ENCODE measurements at regions not wholly inside any gene's neighbourhood (a gene's known extent, or its start where the extent isn't known, plus 50 kb on each side); places are given as distances from the start of the nearest gene placed in this dataset.

DNA sequence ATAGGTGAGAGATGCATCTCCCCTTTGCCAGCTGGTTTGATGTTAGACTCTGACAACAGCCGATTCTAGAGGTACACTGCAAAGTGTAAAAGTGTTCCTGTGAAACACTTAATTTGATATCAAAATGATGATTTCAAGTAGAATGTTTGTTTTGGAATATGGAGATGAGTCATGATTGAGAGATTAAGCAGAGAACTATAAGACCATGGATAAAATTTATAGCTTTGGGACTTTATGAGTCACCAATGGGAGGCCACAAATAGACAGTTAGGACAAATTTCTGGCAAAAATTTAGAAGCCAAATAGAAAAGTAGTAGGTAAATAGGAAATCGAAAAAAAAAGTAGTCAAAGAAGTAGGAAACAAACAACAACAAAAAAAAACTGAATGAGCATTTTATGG is 672.5 kb downstream of the NSUN3 start:
- ChIA-PET CTCF (no interaction called here), POLR2A (no interaction called here)
- Histone ChIP-seq H3K9me3 (ENCODE audit: control insufficient read depth, insufficient read depth, low read depth, low read length) (no peaks in the 10 kb centered on the region), H3K4me3 (ENCODE audit: low read depth, low read length) (no peak overlapping the region), H3K4me1 (ENCODE audit: control insufficient read depth, insufficient read depth, low read length) (no peaks in the 10 kb centered on the region), H3K27ac (ENCODE audit: extremely low read depth, low read depth, low read length) (no peak overlapping the region), H3K36me3 (ENCODE audit: control insufficient read depth in 2 of 2, insufficient read depth in 1 of 2, low read length in 2 of 2) (no peaks in the 10 kb centered on the region)
- TF ChIP-seq, protein P1, sequence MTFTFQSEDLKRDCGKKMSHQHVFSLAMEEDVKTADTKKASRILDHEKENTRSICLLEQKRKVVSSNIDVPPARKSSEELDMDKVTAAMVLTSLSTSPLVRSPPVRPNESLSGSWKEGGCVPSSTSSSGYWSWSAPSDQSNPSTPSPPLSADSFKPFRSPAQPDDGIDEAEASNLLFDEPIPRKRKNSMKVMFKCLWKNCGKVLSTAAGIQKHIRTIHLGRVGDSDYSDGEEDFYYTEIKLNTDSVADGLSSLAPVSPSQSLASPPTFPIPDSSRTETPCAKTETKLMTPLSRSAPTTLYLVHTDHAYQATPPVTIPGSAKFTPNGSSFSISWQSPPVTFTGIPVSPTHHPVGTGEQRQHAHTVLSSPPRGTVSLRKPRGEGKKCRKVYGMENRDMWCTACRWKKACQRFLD (tag by site-specific recombination; IDR thresholded peaks at IDR 0.05), result no peak
- TF ChIP-seq SP3 (tag by site-specific recombination; IDR thresholded peaks at IDR 0.05) (no peak), HOXC10 (CRISPR knock-in tag; IDR thresholded peaks at IDR 0.05) (no peak), ZNF121 (tag by site-specific recombination; IDR thresholded peaks at IDR 0.05) (no peak), ZFP41 (tag by site-specific recombination; IDR thresholded peaks at IDR 0.05; ENCODE audit: borderline replicate concordance) (no peak), ZNF621 (tag by site-specific recombination; IDR thresholded peaks at IDR 0.05) (no peak), ZNF366 (tag by site-specific recombination; conservative IDR thresholded peaks at IDR 0.05) (no peak), ZNF214 (tag by site-specific recombination; IDR thresholded peaks at IDR 0.05; ENCODE audit: borderline replicate concordance) (no peak), ZBTB1 (tag by site-specific recombination; IDR thresholded peaks at IDR 0.05) (no peak)
- TF ChIP-seq, protein P2, sequence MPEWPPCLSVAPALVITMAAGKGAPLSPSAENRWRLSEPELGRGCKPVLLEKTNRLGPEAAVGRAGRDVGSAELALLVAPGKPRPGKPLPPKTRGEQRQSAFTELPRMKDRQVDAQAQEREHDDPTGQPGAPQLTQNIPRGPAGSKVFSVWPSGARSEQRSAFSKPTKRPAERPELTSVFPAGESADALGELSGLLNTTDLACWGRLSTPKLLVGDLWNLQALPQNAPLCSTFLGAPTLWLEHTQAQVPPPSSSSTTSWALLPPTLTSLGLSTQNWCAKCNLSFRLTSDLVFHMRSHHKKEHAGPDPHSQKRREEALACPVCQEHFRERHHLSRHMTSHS (tag by site-specific recombination; IDR thresholded peaks at IDR 0.05), result no peak
- TF ChIP-seq, protein P3, sequence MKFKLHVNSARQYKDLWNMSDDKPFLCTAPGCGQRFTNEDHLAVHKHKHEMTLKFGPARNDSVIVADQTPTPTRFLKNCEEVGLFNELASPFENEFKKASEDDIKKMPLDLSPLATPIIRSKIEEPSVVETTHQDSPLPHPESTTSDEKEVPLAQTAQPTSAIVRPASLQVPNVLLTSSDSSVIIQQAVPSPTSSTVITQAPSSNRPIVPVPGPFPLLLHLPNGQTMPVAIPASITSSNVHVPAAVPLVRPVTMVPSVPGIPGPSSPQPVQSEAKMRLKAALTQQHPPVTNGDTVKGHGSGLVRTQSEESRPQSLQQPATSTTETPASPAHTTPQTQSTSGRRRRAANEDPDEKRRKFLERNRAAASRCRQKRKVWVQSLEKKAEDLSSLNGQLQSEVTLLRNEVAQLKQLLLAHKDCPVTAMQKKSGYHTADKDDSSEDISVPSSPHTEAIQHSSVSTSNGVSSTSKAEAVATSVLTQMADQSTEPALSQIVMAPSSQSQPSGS (tag by site-specific recombination; IDR thresholded peaks at IDR 0.05; ENCODE audit: low read depth), result no peak

DNA sequence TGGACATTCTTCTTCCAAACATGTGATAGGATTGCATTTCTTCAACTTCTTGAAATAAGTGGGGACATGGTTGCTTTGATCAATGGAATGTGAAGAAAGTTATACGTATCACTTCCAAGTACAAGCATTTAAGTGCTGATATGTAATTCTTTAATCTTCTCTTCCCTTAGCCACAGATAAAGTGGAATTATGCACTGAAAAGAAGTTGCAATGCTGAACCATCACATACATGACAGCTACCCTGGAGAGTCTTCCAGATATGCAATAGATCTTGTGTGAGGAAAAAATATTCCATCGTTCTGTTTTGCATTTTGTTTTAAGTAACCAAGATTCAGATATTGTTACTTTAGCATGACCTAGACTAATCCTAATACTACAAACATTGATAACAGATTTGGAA is 674.3 kb downstream of the NSUN3 start:
- TF ChIP-seq ZFP37 (tag by site-specific recombination; IDR thresholded peaks at IDR 0.05) (no peak), ZNF610 (tag by site-specific recombination; IDR thresholded peaks at IDR 0.05; ENCODE audit: borderline replicate concordance) (no peak), ZNF670 (tag by site-specific recombination; IDR thresholded peaks at IDR 0.05; ENCODE audit: low read depth) (no peak), ZNF529 (tag by site-specific recombination; IDR thresholded peaks at IDR 0.05; ENCODE audit: insufficient replicate concordance) (no peak), ZNF157 (tag by site-specific recombination; IDR thresholded peaks at IDR 0.05) (no peak), ZNF785 (tag by site-specific recombination; IDR thresholded peaks at IDR 0.05) (no peak), GLIS1 (tag by site-specific recombination; IDR thresholded peaks at IDR 0.05) (no peak)
- TF ChIP-seq, protein P4, sequence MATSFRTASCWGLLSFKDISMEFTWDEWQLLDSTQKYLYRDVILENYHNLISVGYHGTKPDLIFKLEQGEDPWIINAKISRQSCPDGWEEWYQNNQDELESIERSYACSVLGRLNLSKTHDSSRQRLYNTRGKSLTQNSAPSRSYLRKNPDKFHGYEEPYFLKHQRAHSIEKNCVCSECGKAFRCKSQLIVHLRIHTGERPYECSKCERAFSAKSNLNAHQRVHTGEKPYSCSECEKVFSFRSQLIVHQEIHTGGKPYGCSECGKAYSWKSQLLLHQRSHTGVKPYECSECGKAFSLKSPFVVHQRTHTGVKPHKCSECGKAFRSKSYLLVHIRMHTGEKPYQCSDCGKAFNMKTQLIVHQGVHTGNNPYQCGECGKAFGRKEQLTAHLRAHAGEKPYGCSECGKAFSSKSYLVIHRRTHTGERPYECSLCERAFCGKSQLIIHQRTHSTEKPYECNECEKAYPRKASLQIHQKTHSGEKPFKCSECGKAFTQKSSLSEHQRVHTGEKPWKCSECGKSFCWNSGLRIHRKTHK (tag by site-specific recombination; IDR thresholded peaks at IDR 0.05), result no peak
- TF ChIP-seq, protein P5, sequence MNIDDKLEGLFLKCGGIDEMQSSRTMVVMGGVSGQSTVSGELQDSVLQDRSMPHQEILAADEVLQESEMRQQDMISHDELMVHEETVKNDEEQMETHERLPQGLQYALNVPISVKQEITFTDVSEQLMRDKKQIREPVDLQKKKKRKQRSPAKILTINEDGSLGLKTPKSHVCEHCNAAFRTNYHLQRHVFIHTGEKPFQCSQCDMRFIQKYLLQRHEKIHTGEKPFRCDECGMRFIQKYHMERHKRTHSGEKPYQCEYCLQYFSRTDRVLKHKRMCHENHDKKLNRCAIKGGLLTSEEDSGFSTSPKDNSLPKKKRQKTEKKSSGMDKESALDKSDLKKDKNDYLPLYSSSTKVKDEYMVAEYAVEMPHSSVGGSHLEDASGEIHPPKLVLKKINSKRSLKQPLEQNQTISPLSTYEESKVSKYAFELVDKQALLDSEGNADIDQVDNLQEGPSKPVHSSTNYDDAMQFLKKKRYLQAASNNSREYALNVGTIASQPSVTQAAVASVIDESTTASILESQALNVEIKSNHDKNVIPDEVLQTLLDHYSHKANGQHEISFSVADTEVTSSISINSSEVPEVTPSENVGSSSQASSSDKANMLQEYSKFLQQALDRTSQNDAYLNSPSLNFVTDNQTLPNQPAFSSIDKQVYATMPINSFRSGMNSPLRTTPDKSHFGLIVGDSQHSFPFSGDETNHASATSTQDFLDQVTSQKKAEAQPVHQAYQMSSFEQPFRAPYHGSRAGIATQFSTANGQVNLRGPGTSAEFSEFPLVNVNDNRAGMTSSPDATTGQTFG (tag by site-specific recombination; IDR thresholded peaks at IDR 0.05; ENCODE audit: borderline replicate concordance), result no peak
- TF ChIP-seq, protein P6, sequence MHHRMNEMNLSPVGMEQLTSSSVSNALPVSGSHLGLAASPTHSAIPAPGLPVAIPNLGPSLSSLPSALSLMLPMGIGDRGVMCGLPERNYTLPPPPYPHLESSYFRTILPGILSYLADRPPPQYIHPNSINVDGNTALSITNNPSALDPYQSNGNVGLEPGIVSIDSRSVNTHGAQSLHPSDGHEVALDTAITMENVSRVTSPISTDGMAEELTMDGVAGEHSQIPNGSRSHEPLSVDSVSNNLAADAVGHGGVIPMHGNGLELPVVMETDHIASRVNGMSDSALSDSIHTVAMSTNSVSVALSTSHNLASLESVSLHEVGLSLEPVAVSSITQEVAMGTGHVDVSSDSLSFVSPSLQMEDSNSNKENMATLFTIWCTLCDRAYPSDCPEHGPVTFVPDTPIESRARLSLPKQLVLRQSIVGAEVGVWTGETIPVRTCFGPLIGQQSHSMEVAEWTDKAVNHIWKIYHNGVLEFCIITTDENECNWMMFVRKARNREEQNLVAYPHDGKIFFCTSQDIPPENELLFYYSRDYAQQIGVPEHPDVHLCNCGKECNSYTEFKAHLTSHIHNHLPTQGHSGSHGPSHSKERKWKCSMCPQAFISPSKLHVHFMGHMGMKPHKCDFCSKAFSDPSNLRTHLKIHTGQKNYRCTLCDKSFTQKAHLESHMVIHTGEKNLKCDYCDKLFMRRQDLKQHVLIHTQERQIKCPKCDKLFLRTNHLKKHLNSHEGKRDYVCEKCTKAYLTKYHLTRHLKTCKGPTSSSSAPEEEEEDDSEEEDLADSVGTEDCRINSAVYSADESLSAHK (tag by site-specific recombination; IDR thresholded peaks at IDR 0.05), result no peak
- no peaks in the 10 kb centered on the region for H3K36me3 ChIP-seq (ENCODE audit: control insufficient read depth in 2 of 2, insufficient read depth in 1 of 2, low read length in 2 of 2)
- POLR2A ChIA-PET, result no interaction called here
- H3K4me1 ChIP-seq (ENCODE audit: control insufficient read depth, insufficient read depth, low read length), result no peaks in the 10 kb centered on the region
- CTCF ChIA-PET, result no interaction called here
- no peak overlapping the region for H3K4me3 ChIP-seq (ENCODE audit: low read depth, low read length)
- H3K27ac ChIP-seq (ENCODE audit: extremely low read depth, low read depth, low read length), result no peak overlapping the region
- no peaks in the 10 kb centered on the region for H3K9me3 ChIP-seq (ENCODE audit: control insufficient read depth, insufficient read depth, low read depth, low read length)

Measured in HEK293 (cell line).